Stomach (tissue), 4 donors: ENCODE measurements at regions not wholly inside any gene's neighbourhood (a gene's known extent, or its start where the extent isn't known, plus 50 kb on each side); places are given as distances from the start of the nearest gene placed in this dataset.

ENCODE experiments used
- CTCF ChIP-seq, 7 experiments: fragments of 450-650 bp in 4 of 7; fragments of 200-600 bp in 3 of 7; sonication (generic) in 3 of 7; IDR thresholded peaks; one replicate each; pipeline ENCODE4 v1.5.1; 2016 to 2019; ENCODE audit warnings: antibody characterized with exemption in 7 of 7, control low read depth in 2 of 7, mild to moderate bottlenecking in 1 of 7
- EP300 ChIP-seq: sonication (generic); formaldehyde crosslinking; IDR thresholded peaks from one replicate; pipeline ENCODE4 v1.6.1; 2017; ENCODE audit warnings: antibody characterized with exemption
- POLR2A ChIP-seq, 4 donors: fragments of 450-650 bp; IDR thresholded peaks; one replicate each; pipeline ENCODE4 v1.6.1; 2016; ENCODE audit warnings: antibody characterized with exemption in 4 of 4, control low read depth in 2 of 4, mild to moderate bottlenecking in 1 of 4, moderate library complexity in 1 of 4
- POLR2AphosphoS5 ChIP-seq, 3 donors: sonication (generic); formaldehyde crosslinking; IDR thresholded peaks; one replicate each; pipeline ENCODE4 v1.6.1; 2016; ENCODE audit warnings: antibody characterized with exemption in 3 of 3

GRCh38 chr4:25564836-25565235 is 90.8 kb upstream of the SLC34A2 start:
- no peak for TF ChIP-seq CTCF (IDR thresholded peaks at IDR 0.05)
- TF ChIP-seq POLR2A (IDR thresholded peaks at IDR 0.05) = no peak
- no peak for TF ChIP-seq POLR2AphosphoS5 (IDR thresholded peaks at IDR 0.05)
- TF ChIP-seq EP300 = no peak
